CD1c-positive myeloid dendritic cell (primary cell): ENCODE measurements at regions not wholly inside any gene's neighbourhood (a gene's known extent, or its start where the extent isn't known, plus 50 kb on each side); places are given as distances from the start of the nearest gene placed in this dataset.
"Not testable (repeated sequence)": the region's sequence is repeated elsewhere in the genome, so short reads cannot be mapped to it uniquely, and the experiment has no call there.

Experiments
- DNase-seq: peaks from one replicate; pipeline ENCODE4 v3.0.0-alpha.2; 2016; ENCODE audit errors: extremely low spot score

DNA sequence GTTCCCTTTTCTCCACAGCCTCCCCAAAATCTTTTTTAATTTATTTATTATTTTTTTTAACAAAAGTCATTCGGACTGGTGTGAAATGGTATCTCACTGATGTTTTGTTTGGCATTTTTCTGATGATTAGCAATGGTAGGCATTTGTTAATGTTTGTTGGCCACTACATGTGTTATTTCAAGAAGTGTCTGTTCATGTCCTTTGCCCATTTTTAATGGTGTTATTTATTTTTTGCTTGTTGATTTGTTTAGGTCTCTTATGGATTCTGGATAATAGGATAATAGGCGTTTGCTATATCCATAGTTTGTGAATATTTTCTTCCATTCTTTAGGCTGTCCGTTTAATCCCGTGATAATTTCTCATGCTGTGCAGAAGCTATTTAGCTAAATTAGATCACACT, 596.5 kb upstream of the DEFB115 start:
- not testable (repeated sequence) for DNase-seq

DNA sequence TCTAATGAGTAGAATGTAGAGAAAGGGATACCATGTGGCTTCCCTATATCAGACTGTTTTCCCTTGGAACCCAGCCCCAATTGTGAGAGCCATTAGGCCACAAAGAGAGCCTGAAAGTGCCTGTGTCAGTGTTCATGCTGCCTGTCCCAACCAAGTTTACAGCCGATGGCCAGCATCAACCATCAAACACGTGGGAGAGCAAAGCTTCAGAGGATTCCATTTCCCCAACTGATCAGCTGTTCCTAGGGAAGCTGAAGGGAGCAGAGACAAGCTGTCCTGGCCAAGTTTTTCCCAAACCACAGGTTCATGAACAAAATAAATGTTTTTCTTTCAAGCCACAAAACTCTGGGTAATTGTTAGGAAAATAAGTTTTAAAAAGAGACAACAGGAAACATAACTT, 589.0 kb upstream of the DEFB115 start:
- DNase-seq, result not testable (repeated sequence)

DNA sequence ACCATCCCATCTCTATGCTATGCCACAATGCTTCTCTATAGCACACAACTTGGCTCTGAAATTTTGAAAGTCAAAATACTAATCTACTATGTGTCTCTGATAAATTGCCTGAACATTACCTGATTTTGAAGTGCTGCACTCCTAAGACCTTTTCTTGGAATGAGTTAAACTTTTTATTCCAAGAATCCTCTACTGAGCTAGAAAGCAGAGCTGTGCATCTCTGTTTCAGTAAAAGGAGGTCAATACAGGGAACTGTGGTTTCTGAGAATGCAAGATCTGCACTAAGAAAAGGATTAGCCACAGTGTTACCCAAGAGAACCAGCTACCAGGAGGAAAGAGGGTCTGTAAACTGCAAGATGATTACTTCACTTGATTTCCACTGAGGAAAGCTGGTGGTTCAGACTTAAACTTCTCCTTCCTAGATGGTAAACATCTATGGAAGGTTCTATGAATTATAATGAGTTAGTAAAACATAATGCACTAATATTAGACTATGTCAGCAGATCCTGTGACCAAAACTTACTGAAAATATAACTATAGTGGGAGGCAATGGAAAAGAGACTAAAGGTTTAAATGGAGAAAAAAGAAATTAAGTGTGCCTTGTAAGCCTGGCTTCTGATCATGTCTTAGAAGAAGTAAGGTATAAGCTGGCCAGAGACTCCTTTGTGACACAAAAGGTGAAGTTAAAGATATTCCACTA, 588.0 kb upstream of the DEFB115 start:
- DNase-seq, result not testable (repeated sequence)

DNA sequence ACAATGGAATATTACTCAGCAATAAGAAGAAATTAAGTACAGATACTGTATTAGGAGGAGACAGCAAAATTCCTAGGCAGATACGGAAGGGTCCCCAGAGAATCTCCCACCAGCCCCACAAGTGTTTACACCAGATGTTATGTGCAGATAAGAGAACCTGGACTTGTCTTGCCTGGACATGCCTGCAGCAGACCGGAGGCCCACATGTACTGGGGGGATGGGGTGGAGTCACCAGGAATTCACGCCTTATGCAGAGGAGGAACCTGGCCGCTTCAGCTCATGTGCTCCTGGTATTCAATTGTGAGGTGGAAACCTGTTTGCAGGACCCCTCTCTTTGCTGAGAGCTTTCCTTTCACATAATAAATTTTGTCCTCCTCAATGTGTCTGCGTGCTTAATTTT, 586.3 kb upstream of the DEFB115 start:
- DNase-seq, result not testable (repeated sequence)

DNA sequence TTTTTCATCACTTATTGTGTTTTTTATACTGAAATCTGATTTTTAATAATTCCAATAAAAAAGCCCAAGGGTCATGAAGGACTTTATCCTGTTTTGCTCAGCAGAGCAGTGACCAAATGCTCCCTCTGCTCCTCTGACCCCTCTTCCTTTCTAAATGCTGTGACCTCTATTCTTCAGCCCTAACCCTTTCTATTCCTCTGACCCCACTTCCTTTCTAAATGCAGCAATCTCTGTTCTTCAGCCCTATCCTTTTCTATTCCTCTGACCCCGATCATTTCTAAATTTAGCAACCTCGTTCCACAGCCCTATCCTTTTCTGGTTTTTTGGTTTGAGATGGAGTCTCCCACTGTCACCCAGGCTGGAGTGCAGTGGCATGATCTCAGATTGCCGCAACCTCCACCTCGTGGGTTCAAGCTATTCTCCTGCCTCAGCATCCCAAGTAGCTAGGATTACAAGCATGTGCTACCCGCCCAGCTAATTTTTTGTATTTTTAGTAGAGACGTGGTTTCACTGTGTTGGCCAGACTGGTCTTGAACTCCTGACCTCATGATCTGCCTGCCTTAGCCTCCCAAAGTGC, 581.4 kb upstream of the DEFB115 start:
- not testable (repeated sequence) for DNase-seq

DNA sequence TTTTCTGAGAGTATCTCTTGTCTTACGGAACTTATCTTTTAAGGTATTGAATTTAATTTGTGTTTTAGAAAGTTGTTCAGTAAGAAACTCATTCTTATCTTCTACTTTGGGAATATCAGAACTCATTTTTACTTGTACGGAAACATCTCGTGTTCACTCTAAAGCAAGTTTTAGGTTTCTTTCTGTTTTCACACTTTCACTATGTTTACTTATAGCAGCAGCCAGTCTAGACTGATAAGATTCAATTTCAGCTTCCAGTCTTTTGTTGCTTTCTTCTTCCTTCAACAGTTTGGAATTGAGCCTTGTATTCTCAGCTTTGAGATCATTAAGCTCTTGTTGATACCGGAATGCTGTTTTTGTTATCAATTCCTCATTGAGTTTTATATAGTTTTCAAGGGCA, 575.2 kb upstream of the DEFB115 start:
- not testable (repeated sequence) for DNase-seq

DNA sequence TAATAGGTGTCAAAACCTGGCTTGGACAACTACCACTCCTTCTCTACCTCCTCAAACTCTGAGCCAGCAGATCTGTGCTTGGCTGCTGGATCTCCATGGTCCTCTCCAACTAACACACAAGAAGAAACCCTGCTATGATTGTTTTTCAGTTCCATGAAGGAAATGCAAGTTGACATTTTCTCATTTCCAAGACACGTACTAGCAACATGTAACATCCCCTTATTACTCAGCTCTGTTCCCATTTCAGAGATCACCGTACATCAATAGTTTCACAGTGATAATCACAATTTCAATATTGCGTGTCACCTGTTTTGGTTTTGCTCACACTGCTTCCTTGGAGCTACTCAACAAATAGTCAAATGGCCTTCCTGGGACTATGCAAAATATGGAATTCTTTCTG, 544.6 kb upstream of the DEFB115 start:
- not testable (repeated sequence) for DNase-seq

DNA sequence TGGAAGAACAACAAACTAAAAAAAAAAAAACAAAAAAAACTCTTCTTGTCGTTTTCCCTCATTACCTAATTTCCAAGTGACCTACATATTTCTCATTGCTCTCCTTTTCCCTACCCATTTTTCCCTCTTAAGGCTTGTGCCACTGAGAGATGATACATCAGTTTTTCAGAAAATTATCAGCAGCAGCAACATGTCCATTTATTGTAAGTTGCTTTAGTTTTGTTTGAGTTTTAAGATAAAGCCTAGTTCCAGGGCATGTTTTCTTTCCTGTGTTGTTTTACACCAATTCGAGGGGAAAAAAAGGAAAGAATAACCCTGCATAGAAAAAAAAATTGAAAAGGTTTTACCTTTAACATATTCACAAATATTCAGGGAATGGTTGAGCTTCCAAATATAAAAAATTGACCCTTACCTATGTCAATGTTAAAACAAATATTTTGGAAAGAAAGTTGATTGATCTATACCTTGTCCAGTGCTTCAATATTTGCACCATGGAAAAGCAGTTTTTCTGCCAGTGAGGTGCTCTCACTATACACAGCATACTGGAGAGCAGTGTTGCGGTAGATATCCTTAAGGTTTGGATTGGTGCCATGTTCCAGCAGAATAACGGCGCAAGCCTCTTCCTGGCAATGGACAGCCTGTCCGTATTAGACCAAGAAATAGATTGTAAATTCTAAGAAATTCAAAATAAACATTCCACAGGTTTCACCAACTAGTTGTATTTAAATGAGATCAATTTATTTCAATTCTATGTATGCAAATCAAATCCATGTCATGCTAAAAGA, 537.9 kb upstream of the DEFB115 start:
- DNase-seq, result not testable (repeated sequence)

DNA sequence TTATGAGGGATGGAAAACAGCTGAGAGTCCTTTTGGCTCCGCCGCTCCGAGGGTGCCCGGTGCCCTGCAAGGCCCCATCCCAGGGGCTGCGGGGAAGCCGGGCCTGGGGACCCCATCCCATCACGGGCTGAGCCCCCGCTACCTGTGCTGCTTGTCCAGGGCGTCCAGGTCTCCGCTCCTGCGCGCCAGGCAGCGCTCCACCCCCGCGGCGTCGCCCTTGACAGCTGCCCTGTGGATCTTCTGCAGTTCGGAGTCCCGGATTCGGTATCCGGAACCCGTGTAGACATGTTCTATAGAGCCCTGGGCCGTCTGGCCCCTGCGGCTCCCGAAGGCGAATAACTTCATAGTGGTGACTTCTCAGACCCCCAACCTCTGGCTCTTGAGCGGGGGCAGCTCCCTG, 534.0 kb upstream of the DEFB115 start:
- not testable (repeated sequence) for DNase-seq

DNA sequence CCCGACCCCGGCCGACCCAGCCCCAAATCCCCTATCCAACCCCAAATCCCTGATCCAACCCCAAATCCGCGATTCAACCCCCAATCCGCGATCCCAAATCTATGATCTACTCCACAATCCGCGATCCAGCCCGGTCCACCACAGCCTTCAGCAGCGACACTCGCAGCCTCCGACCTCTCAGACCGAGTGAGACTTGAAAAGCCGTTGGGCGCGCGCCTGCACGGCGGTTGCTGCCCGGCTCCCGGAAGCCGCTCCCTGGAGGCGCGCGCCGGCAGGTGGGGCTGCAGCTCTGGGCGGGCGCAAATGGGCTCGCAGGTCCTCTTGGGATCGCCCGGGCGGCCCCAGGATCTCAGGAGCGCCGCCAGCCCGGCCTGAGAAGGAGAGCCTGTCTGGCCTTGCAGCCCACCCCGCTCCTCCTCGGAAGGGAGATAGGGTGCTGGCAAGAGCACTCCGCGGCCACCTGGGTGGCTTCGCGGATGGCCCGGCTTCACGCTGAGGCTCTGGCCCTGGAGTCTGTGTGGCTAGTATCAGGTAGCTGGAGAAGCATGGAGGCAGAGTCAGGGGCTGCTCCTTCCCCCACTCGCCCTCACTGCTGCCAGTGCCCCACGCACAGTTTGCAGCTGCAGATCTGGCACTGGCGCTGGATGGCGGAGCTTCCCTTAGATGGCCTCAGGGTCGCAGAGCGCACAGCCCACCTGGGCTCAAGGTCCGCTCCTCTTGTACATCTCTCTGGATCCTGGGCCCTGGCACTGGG, 533.4 kb upstream of the DEFB115 start:
- not testable (repeated sequence) for DNase-seq

DNA sequence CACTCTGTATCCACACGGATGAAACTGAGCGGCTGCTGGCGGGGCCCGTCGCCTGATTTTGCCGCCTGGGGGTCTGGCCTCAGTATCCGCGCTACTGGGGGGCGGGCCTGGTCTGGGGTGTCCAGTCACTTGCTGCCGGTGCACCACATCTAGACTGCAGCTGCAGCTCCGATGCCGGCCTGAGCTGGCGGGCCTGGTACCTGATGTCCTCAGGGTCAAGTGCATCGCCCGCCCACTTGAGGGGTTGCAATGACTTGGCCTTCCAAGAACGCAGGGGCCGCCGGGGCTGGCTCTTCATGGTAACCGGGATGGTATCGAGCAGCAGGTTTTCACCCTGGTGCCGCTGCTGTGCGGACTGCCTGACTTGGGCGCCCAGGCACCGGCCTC, 532.8 kb upstream of the DEFB115 start:
- not testable (repeated sequence) for DNase-seq

DNA sequence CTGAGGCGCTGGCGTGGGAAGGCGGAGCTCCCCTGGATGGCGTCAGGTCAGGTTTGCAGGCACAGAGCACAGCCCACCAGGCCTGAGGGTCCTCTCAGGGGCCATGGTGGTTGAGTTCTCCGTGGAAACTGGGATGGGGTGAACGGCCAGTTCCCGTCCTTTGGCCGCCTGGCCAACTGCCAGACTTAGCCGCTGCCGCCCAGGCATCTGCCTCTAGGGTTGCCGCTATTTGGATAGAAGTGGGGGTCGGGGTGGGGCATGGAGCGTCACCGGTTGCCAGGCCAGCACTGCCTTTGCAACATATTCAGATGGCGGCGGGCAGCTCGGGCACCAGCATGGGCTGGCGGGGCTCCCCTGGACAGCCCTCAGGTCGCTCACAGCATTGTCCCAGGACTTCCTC, 532.3 kb upstream of the DEFB115 start:
- DNase-seq, result not testable (repeated sequence)

DNA sequence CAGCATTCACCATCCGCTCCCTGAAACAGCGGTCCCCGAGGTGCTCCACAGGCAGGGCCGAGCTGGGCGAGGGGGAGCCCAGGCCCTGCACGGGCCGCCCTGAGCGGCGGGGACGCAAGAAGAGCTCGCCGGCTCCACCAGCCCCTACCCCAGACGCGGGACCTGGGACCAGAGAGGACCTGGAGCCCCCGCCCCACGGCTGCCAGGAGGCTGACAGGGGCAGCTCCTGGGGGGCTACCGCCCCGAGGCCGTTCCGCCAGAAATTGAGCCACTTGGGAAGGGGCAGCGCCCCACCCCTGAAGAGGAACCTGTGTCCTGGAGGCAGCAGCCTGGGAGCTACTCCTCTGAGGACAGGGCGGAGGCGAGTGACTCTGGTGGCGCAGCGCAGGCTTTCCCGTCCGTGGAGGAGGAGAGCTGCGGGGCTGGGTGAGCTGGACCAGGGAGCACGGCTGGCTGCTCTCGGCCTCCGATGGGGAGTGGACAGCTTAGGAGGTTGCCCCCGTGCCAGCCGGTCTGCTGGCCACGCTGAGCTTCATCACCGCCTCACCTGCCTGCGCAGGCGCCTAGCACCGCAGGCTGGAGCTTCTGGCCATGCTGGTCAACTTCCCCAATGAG, 529.1 kb upstream of the DEFB115 start:
- DNase-seq, result not testable (repeated sequence)
